HEK293 (cell line): ENCODE measurements at regions not wholly inside any gene's neighbourhood (a gene's known extent, or its start where the extent isn't known, plus 50 kb on each side); places are given as distances from the start of the nearest gene placed in this dataset.

Experiments used
- CTCF ChIA-PET: fragments of 350-600 bp; formaldehyde crosslinking; extraction: SDS; loops from one replicate; lab custom pipeline; 2021; ENCODE audit warnings: antibody characterized with exemption; lab: Yijun Ruan, JAX
- POLR2A ChIA-PET: fragments of 300-600 bp; formaldehyde crosslinking; extraction: SDS; loops from one replicate; lab custom pipeline; 2020; ENCODE audit warnings: antibody characterized with exemption, inconsistent platforms; lab: Yijun Ruan, JAX
- H3K27ac ChIP-seq: fragments of 200-500 bp; sonication (Bioruptor generic); 2 replicates; pipeline ENCODE4 v1.5.1; 2014; ENCODE audit warnings: low read depth, low read length, control low read depth, inconsistent platforms; ENCODE audit errors: extremely low read depth
- H3K36me3 ChIP-seq, 2 experiments: fragments of 200-500 bp in 1 of 2; sonication (Bioruptor generic) in 1 of 2; 1 replicate in 1 of 2; 2 replicates in 1 of 2; pipeline ENCODE4 v1.5.1; 2014 to 2017; ENCODE audit warnings: inconsistent platforms in 2 of 2, low read length in 2 of 2; ENCODE audit not compliant: control insufficient read depth in 2 of 2, insufficient read depth in 1 of 2
- H3K4me1 ChIP-seq: fragments of 200-500 bp; sonication (Bioruptor generic); 2 replicates; pipeline ENCODE4 v1.5.1; 2014; ENCODE audit warnings: mild to moderate bottlenecking, low read length, inconsistent platforms; ENCODE audit not compliant: control insufficient read depth, insufficient read depth
- H3K4me3 ChIP-seq: 2 replicates; pipeline ENCODE4 v1.5.1; 2011; ENCODE audit warnings: low read depth, mild to moderate bottlenecking, control low read depth, low read length, moderate library complexity
- H3K9me3 ChIP-seq: fragments of 200-500 bp; sonication (Bioruptor generic); 2 replicates; pipeline ENCODE4 v1.5.1; 2014; ENCODE audit warnings: low read depth, low read length, inconsistent platforms; ENCODE audit not compliant: control insufficient read depth, insufficient read depth
- FEZF1 ChIP-seq: fragments of 450-650 bp; formaldehyde crosslinking; IDR thresholded peaks from 2 replicates; pipeline ENCODE4 v1.5.1; 2016; ENCODE audit warnings: missing biosample characterization, missing genetic modification characterization
- GLIS2 ChIP-seq: fragments of 450-650 bp; formaldehyde crosslinking; IDR thresholded peaks from 2 replicates; pipeline ENCODE4 v1.5.1; 2016; ENCODE audit warnings: missing biosample characterization, missing genetic modification characterization
- ZBTB26 ChIP-seq: fragments of 450-650 bp; formaldehyde crosslinking; optimal IDR thresholded peaks from 2 replicates; pipeline ENCODE3; 2016; ENCODE audit warnings: missing biosample characterization, mild to moderate bottlenecking, missing genetic modification characterization
- ZBTB49 ChIP-seq: fragments of 450-650 bp; formaldehyde crosslinking; IDR thresholded peaks from 2 replicates; pipeline ENCODE4 v1.5.1; 2016; ENCODE audit warnings: missing biosample characterization, missing genetic modification characterization, low read depth
- ZNF155 ChIP-seq: fragments of 450-650 bp; formaldehyde crosslinking; IDR thresholded peaks from 2 replicates; pipeline ENCODE4 v1.5.1; 2016; ENCODE audit warnings: missing biosample characterization, missing genetic modification characterization
- ZNF18 ChIP-seq: fragments of 450-650 bp; formaldehyde crosslinking; IDR thresholded peaks from 2 replicates; pipeline ENCODE4 v1.5.1; 2016; ENCODE audit warnings: missing biosample characterization, missing genetic modification characterization
- ZNF19 ChIP-seq: fragments of 450-650 bp; formaldehyde crosslinking; IDR thresholded peaks from 2 replicates; pipeline ENCODE4; 2016; ENCODE audit warnings: missing biosample characterization, missing genetic modification characterization, low read depth
- ZNF248 ChIP-seq: fragments of 450-650 bp; formaldehyde crosslinking; IDR thresholded peaks from 2 replicates; pipeline ENCODE4 v1.5.1; 2017; ENCODE audit warnings: missing biosample characterization, missing genetic modification characterization
- ZNF274 ChIP-seq, 2 experiments: fragments of 200-500 bp in 1 of 2; fragments of 450-650 bp in 1 of 2; sonication (Bioruptor generic) in 1 of 2; formaldehyde crosslinking in 1 of 2; IDR thresholded peaks; 2 replicates each; pipeline versions ENCODE4 v1.5.1 to v1.6.1; 2014 to 2016; ENCODE audit warnings: borderline replicate concordance in 1 of 2, inconsistent platforms in 1 of 2, low read length in 1 of 2, missing biosample characterization in 1 of 2, missing genetic modification characterization in 1 of 2
- ZNF341 ChIP-seq: fragments of 450-650 bp; formaldehyde crosslinking; IDR thresholded peaks from 2 replicates; pipeline ENCODE4; 2016; ENCODE audit warnings: low read depth, missing biosample characterization, missing genetic modification characterization
- ZNF391 ChIP-seq: fragments of 450-650 bp; formaldehyde crosslinking; IDR thresholded peaks from 2 replicates; pipeline ENCODE4 v1.5.1; 2016; ENCODE audit warnings: low read depth, missing biosample characterization, missing genetic modification characterization, borderline replicate concordance
- ZNF561 ChIP-seq: fragments of 450-650 bp; IDR thresholded peaks from 2 replicates; pipeline ENCODE4 v1.5.1; 2018; ENCODE audit warnings: missing biosample characterization, missing genetic modification characterization, borderline replicate concordance
- ZNF624 ChIP-seq: fragments of 450-650 bp; formaldehyde crosslinking; IDR thresholded peaks from 2 replicates; pipeline ENCODE4 v1.5.1; 2017; ENCODE audit warnings: missing biosample characterization, missing genetic modification characterization
- ZNF626 ChIP-seq: fragments of 450-650 bp; sonication (Bioruptor Pico); formaldehyde crosslinking; IDR thresholded peaks from 2 replicates; pipeline ENCODE4 v1.5.1; 2018; ENCODE audit warnings: missing biosample characterization, missing genetic modification characterization, inconsistent platforms
- ZNF664 ChIP-seq: fragments of 450-650 bp; formaldehyde crosslinking; IDR thresholded peaks from 2 replicates; pipeline ENCODE4 v1.5.1; 2016; ENCODE audit warnings: missing biosample characterization, missing genetic modification characterization
- ZNF701 ChIP-seq: fragments of 450-650 bp; formaldehyde crosslinking; IDR thresholded peaks from 2 replicates; pipeline ENCODE4 v1.5.1; 2016; ENCODE audit warnings: missing biosample characterization, missing genetic modification characterization
- ZNF704 ChIP-seq: fragments of 450-650 bp; formaldehyde crosslinking; IDR thresholded peaks from 2 replicates; pipeline ENCODE4 v1.5.1; 2016; ENCODE audit warnings: missing biosample characterization, missing genetic modification characterization
- ZNF707 ChIP-seq: fragments of 450-650 bp; formaldehyde crosslinking; IDR thresholded peaks from 2 replicates; pipeline ENCODE4 v1.5.1; 2016; ENCODE audit warnings: missing biosample characterization, missing genetic modification characterization
- ZSCAN5A ChIP-seq: fragments of 450-650 bp; formaldehyde crosslinking; IDR thresholded peaks from 2 replicates; pipeline ENCODE4 v1.5.1; 2016; ENCODE audit warnings: missing biosample characterization, missing genetic modification characterization

GRCh38 chr18:27699137-27699536 is 477.8 kb downstream of the CDH2 start:
- no peaks in the 10 kb centered on the region for H3K4me1 ChIP-seq
- ChIA-PET CTCF (interaction anchor here (0.7 to 1.1 kb wide), 3 partner anchors 13 to 371 kb away, joined by 3 to 5 read pairs (median 4); no protein-coding TSS in a partner anchor), POLR2A (no interaction called here)
- no peak for TF ChIP-seq ZNF18 (tag by site-specific recombination)
- TF ChIP-seq ZNF248, result no peak
- no peak for TF ChIP-seq ZNF626 (tag by site-specific recombination)
- TF ChIP-seq ZNF561 (tag by site-specific recombination), result no peak
- no peak for TF ChIP-seq ZBTB49 (tag by site-specific recombination)
- no peak for TF ChIP-seq FEZF1 (tag by site-specific recombination)
- no peak for TF ChIP-seq ZNF391 (tag by site-specific recombination)
- TF ChIP-seq ZSCAN5A (tag by site-specific recombination), result no peak
- no peak for TF ChIP-seq ZNF19 (tag by site-specific recombination)
- no peak for TF ChIP-seq ZNF341 (tag by site-specific recombination)
- no peak for TF ChIP-seq ZNF624 (tag by site-specific recombination)
- no peak for TF ChIP-seq ZNF701 (tag by site-specific recombination)
- TF ChIP-seq ZNF274 (IDR thresholded peaks at IDR 0.05; ENCODE audit: low read length), result no peak
- no peak for TF ChIP-seq ZNF274 (tag by site-specific recombination; IDR thresholded peaks at IDR 0.05; ENCODE audit: borderline replicate concordance)
- no peak for TF ChIP-seq ZNF664
- no peak for TF ChIP-seq ZNF704 (tag by site-specific recombination)
- no peak for TF ChIP-seq ZNF155 (tag by site-specific recombination)
- TF ChIP-seq ZNF707 (tag by site-specific recombination), result no peak
- TF ChIP-seq GLIS2 (tag by site-specific recombination), result no peak
- no peak for TF ChIP-seq ZBTB26 (tag by site-specific recombination)
- H3K9me3 ChIP-seq, result no peaks in the 10 kb centered on the region
- H3K4me3 ChIP-seq, result no peak overlapping the region
- no peaks in the 10 kb centered on the region for H3K36me3 ChIP-seq
- H3K27ac ChIP-seq, result no peak overlapping the region
